Pons (tissue), 1 donor: ENCODE measurements at regions not wholly inside any gene's neighbourhood (a gene's known extent, or its start where the extent isn't known, plus 50 kb on each side); places are given as distances from the start of the nearest gene placed in this dataset.

Source experiments
- DNase-seq: peaks from one replicate; pipeline ENCODE4 v3.0.0-alpha.2; 2016; ENCODE audit warnings: low spot score

DNA sequence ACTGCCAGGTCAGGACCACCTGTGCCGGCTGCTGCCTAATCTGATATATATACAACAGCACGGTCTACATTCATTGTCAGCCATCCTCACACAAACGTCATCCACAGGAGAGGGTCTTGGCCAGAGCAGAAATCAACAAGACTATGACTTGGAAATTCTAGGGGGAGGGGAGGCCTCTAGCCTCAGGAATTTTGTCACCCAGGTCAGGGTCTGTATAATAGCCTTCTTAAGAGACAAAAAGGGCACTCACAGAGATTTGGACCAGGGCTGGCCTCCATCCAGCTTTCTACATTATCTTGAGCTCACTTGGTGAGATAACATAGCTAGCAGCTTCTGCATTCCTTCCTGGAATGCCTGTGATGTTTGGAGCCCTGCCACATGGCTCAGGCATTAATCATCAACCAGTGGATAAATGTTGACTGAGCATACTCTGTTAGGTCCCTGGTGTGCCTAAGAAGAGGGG is 50.4 kb upstream of the CTIF start:
- no peak for DNase-seq

DNA sequence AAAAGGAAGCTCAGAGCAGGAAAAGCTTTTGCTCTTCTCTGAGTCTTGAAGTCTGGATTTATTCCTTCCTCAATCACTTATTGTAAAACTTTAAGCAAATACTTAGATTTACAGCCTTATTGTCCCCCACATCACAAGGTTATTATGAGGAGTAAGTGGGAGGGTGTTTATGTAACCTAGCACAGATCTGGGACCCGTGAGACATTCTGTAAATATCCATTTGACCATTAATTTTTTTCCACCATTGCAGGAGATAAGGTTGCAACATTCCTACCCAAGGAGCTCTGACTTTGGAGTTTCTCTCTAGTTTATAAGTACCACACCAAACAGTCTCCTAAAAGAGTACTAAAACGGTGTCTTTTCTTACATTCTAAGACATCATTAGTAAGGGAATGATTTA is 52.1 kb upstream of the CTIF start:
- DNase-seq = no peak

DNA sequence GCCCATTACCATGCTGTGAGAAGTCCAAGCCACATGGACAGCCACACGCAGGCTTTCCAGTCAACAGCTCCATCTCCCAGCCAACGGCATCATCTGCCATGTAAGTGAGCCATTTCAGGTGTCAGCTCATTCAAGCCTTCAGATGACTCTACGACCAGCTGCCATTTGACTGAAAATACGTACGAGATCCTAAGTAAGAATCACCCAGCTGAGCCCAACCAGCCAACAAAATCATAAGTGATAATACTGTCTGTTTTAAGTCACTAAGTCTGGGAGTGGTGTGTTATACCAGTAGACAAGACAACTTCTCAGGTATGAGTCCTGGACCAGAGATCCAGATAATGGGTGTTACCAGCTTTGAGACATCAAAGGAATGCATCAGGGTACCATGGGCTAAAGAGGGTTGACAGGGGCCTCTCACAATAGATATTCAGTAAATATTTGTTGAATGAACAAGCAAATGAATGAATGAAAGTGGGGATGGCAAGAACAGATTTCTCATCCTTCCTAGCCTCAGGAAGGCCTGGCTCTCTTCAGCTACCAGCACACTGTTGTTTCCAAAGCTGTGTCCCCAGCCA is 52.9 kb upstream of the CTIF start:
- no peak for DNase-seq

DNA sequence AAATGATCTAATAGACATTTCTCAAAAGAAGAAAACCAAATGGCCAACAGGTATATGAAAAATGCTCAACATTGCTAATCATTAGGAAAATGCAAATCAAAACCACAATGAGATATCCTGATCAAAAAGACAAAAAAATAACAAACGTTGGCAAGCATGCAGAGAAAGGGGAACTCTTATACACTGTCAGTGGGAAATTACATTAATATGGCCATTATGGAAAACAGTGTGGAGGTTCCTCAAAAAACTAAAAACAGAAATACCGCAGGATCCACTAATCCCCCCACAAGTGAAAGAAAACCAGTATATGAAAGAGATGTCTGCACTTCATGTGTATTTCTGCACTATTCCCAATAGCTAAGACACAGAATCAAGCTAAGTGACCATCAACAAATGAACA is 57.7 kb upstream of the CTIF start:
- DNase-seq = no peak

DNA sequence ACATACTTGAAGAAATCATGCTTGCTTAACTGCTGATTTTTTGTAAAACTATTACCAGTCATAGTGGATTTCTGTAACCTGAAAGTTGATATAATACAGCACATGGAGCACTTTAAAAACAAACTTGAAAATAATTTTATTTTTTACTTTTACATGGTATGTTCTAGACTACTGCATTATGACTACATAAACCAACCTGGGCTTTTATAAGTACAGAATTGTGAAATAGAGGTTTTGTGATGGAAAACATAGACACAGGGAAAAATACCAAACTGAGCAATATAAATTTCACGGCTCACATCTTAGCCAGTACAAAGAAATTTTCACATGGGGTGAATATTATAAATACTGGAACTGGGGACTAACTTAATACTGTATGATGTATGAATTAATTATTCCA is 59.3 kb upstream of the CTIF start:
- no peak for DNase-seq

DNA sequence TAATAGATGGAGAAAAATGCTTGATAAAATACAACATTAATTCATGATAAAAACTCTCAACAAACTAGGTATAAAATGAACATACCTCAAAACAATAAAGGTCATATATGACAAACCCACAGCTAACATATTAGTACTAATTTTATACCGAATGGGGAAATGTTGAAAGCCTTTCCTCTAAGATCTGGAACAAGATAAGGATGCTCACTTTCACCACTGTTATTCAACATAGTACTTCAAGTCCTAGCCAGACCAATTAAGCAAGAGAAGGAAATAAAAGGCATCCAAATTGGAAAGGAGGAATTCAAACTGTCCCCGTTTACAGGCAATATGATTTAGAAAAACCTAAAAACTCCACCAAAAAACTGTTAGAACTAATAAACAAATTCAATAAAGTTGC is 61.5 kb upstream of the CTIF start:
- DNase-seq = no peak

DNA sequence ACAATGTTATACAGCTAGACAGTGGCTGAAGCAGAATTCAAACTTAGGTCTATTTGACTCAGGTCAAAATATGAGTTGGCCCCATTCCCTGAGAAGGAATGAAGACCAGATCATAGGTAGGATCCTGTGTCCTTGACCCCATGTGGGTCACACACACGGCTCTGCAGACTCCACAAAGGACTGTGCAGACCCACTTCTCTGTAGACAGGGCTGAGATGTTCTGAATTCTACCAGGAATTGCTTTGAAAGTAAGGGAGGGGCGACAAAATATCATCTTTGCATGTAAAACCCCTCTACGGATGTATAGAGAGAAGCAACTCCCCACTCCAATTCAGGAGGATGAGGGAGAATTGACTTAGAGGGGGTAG is 62.3 kb upstream of the CTIF start:
- no peak for DNase-seq

DNA sequence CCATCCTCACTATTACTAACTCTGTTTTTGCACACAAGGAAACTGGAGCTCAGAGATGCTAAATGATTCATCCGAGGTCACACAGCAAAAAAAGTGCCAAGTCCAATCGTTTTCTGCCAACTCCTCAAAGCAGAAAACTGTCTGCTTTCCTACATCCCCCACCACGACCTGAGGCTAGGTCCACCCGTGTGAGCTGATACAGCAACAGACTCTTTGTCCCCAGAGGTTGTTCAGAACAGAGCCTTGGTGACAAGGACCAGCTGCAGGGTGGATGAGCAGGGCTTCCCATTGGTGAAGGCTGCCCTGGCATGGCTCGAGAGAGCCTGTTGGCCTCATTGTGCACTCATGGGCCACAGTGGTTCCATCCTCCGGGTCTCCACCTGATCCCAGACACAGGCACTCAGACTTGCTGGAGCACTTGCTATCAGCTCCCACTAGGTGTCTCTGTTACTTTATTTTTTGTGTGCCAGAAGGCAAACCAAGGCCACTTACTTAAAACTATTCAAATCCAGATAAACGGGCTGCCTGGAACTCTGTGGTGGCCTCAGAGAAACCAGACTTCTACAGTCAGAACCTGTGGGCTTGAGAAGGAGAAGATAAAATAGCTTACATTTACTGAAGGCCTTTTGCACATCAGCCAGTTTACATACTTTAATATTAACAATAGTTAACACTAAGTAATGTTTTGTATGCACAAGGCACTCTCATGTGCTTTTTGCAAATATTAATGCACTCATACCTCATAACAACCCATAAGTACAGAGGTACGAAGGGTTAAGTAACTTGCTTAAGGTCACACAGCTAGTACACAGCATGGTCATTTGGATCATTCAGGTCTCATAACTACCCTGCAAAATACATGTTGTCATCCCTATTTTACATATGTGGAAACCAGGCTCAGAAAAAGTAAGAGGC is 62.9 kb upstream of the CTIF start:
- peak; percentile 86 for DNase-seq

DNA sequence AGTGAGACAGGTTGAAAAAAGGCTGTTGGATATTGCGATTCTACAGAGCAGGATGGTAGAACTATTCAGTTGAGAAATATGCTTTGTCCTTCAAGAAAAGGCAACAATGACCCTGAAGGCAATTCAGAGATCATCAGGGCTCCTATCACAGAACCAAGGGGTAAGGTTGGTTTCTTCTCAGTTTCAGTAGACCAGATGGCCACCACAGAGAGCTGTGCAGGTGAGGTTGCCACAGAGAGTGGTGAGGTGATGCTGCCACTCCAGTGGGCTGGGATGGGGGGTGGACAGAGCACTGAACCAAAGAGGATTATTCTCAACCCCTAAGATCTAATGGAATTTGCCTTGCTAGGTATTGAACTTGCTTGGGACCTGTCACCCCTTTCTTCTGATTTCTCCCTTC is 64.6 kb upstream of the ZBTB7C start:
- no peak for DNase-seq

DNA sequence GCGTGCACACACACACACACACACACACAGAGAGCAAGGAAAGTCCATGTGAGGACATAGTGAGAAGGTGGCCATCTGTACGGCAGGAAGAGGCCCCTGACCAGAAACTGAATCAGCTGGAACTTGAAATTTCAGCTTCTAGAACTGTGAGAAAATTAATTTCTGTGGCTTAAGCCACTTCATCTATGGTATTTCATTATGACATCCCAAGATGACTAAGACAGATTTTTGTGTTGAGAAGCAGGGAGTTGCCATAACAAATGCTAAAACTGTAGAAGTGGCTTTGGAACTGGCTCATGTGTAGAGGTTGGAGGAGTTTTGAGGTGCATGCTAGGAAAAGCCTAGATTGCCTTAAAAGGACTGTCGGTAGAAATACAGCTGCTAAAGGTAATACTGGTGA is 63.4 kb upstream of the ZBTB7C start:
- DNase-seq = no peak

DNA sequence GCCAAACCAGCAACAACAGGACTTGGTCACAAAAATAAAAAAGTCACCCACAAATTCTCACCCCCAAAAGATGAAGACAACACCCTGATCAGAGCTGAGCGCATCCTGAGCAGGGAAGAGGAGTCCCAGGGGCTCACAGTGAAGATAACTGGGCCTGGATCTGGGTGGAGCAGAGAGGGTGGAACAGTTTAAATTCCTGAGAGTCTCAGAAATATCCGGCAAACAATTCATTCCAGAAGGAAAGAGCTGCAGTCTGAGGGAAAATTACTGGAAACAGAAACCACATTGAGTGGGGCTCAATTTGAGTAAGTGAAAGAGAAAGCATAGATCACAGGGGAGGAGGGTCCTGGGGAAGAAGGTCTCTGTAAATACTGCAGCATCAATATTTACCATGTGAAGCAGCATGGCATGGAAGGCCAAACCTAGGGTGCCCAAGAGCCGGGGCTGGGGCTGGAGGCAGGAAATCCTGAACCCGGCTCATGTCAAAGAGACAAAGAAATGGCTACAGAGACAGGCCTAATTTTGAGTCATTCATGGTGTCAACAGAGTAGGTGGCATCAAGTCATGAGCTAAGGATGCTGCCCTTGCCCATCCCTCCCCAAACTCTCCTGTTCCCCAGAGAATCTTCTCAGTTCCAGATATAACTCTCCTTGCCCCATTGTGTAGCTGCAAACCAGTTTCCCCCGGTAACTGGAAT is 61.4 kb upstream of the ZBTB7C start:
- DNase-seq = no peak

DNA sequence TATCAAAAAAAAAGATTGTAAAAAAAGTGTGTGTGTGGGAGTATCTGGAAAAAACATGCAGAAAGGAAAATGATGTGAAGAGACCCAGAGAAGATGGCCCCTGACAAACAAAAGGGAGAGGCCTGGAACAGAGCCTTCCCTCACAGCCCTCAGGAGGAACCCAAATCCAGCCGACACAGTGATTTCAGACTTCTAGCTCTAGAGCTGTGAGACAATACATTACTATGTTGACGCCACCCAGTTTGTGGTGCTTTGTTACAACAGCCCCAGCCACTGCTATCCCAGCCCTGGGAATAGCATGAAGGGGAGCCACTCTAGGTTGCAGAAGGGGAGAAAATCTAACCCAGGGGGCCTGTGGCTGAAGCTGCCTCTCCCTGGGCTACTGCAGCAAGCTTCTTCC is 59.0 kb upstream of the ZBTB7C start:
- no peak for DNase-seq

DNA sequence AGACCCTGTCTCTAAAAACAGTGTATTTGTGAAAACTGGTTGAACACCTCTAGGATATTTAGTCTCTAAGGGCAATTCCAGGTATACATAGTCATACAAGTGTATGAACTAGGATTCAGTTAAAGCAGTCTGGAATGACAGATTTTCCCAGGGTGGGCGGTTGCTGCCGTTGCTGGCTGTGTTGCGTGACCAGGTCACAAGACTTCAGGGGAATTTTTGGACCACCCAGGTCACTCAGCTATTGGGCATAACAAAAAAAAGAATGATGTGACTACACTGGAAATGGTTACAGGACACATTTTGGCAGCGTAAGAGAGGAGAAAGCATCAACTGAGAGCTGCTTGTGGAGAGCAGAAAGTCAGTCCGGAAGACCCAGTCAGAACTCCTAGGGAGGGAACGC is 58.0 kb upstream of the ZBTB7C start:
- DNase-seq = no peak

DNA sequence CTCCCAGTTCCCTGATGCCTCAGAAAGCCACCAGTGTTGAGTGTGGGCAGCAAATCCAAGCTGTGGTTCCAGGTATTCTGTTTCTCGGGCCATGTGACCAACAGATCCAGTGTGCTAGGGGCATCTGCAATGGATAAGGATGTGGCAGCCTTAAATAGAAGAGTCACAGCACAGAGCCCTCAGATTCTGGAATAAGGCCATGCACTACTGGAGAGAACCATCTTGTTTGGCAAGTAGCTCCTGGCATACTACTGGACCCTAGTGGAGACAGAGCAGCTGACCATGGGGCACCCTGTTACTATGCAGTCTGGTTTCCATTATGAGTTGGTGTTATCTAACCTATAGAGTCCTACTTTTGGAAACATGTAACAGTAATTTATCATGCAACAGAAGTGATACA is 53.3 kb upstream of the ZBTB7C start:
- no peak for DNase-seq

DNA sequence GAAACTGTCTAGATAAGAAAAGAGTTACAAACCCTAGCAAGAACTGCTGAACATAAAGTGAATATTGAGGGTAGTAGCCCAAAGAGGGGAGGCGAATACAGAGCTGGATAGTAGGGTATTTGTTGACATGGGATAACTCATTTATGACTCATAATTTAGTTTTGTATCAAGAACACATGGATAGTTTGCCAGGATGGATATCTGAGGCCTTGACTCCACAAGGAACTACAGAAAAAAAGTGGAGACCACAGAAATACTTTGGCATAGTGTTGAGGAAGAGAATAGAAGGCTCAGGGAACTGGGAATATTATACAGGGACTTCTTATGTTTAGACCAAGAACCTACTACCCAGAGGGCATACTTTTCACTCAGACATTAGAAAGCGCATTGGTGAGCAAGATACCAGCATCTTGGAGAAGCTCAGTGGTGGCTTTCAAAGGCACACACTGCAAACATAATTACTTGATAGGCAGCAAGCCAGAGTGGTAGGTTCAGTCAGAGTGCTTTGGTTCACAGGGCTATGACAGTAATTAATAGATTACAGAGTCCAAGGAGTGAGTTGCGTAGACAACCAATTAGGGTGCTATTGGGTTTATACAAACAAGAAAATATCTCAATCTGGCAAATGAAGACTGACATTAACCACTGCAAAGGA is 51.9 kb upstream of the ZBTB7C start:
- DNase-seq = no peak

DNA sequence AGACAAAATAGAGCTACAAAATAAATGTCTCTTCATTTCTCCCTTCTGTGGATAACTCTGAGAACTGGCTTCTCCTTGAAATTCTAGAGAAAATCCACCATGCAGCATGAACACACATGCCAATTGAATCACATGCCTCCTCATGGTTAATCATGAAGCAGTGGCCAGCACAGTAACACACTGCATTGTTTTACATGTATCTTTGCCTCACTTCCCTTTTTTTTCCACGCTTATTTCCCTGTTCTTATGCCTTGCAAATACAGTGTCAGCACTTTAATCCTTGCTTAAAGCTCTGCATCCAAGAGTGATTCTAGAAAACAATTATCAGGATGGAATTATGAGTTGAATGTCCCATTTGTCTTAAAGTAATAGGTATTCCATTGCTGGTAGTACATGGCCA is 50.3 kb upstream of the ZBTB7C start:
- peak; percentile 49 for DNase-seq

DNA sequence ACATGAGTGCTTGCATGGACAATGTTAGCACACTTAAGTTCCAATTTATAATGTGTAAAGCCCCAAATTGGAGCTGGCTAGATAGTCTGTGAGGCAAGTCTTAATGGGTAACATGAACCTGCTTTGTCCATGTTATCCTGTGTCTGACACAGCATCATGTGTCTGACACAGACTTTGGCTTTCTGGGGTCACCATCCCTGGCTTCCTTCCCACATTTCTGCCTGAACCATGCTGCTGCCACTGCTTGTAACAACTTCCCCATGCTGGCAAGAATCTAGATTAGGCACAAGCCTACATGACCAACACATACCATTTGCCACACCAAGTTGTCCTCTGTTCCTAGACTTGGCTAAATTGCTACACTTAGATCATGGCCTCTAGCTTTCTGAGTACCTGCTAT is 49.8 kb upstream of the ZBTB7C start:
- peak; percentile 35 for DNase-seq
